ENCODE measurements at regions not wholly inside any gene's neighbourhood (a gene's known extent, or its start where the extent isn't known, plus 50 kb on each side); places are given as distances from the start of the nearest gene placed in this dataset.

GRCh38 chr2:192345287-192345686 is 150.6 kb upstream of the TMEFF2 start:
- Histone ChIP-seq H3F3A (ENCODE audit: low read depth) (no peaks in the 10 kb centered on the region), H3K9me3 (ENCODE audit: insufficient read depth, low read depth, low read length) (no peaks in the 10 kb centered on the region), H3K9ac (ENCODE audit: low read depth, low read length, poor library complexity, severe bottlenecking) (no peak overlapping the region), H4K20me1 (ENCODE audit: insufficient read depth, low read length, poor library complexity, severe bottlenecking) (no peaks in the 10 kb centered on the region), H3K4me2 (ENCODE audit: low read depth, low read length, poor library complexity, severe bottlenecking) (no peak overlapping the region), H3K9me2 (replicated peaks; ENCODE audit: low read depth, low read length) (no peaks in the 10 kb centered on the region), H3K4me3 (ENCODE audit: low read length, poor library complexity, severe bottlenecking) (no peak overlapping the region), H3K36me3 (ENCODE audit: insufficient read depth, low read length) (no peaks in the 10 kb centered on the region), H3K27me3 (ENCODE audit: insufficient read depth, low read length, poor library complexity, severe bottlenecking) (no peaks in the 10 kb centered on the region), H2AFZ (ENCODE audit: low read length) (no peak overlapping the region), H3K79me2 (ENCODE audit: insufficient read depth, low read length) (no peaks in the 10 kb centered on the region), H3K4me1 (ENCODE audit: insufficient read depth, low read length, poor library complexity, severe bottlenecking) (no peaks in the 10 kb centered on the region)
- TF ChIP-seq EZH2phosphoT487 (IDR thresholded peaks at IDR 0.05; ENCODE audit: borderline replicate concordance) (no peak), CTCF (conservative IDR thresholded peaks at IDR 0.05; ENCODE audit: low read length) (no peak)

GRCh38 chr2:192333642-192334041 is 138.9 kb upstream of the TMEFF2 start:
- no peak overlapping the region for H3K9ac ChIP-seq (ENCODE audit: low read depth, low read length, poor library complexity, severe bottlenecking)
- no peak overlapping the region for H3K4me3 ChIP-seq (ENCODE audit: low read length, poor library complexity, severe bottlenecking)
- no peaks in the 10 kb centered on the region for H3K9me2 ChIP-seq (replicated peaks; ENCODE audit: low read depth, low read length)
- H3K27me3 ChIP-seq (ENCODE audit: insufficient read depth, low read length, poor library complexity, severe bottlenecking): no peaks in the 10 kb centered on the region
- no peaks in the 10 kb centered on the region for H3K79me2 ChIP-seq (ENCODE audit: insufficient read depth, low read length)
- no peak overlapping the region for H3K4me2 ChIP-seq (ENCODE audit: low read depth, low read length, poor library complexity, severe bottlenecking)
- no peaks in the 10 kb centered on the region for H3F3A ChIP-seq (ENCODE audit: low read depth)
- H3K36me3 ChIP-seq (ENCODE audit: insufficient read depth, low read length): no peaks in the 10 kb centered on the region
- H4K20me1 ChIP-seq (ENCODE audit: insufficient read depth, low read length, poor library complexity, severe bottlenecking): no peaks in the 10 kb centered on the region
- TF ChIP-seq CTCF (conservative IDR thresholded peaks at IDR 0.05; ENCODE audit: low read length) (no peak), EZH2phosphoT487 (IDR thresholded peaks at IDR 0.05; ENCODE audit: borderline replicate concordance) (no peak)
- no peaks in the 10 kb centered on the region for H3K4me1 ChIP-seq (ENCODE audit: insufficient read depth, low read length, poor library complexity, severe bottlenecking)
- H3K9me3 ChIP-seq (ENCODE audit: insufficient read depth, low read depth, low read length): no peaks in the 10 kb centered on the region
- no peak overlapping the region for H2AFZ ChIP-seq (ENCODE audit: low read length)

- H3K79me2 ChIP-seq (ENCODE audit: insufficient read depth, low read length): no peaks in the 10 kb centered on the region
- no peak overlapping the region for H3K4me2 ChIP-seq (ENCODE audit: low read depth, low read length, poor library complexity, severe bottlenecking)
- H4K20me1 ChIP-seq (ENCODE audit: insufficient read depth, low read length, poor library complexity, severe bottlenecking): no peaks in the 10 kb centered on the region
- no peaks in the 10 kb centered on the region for H3K27me3 ChIP-seq (ENCODE audit: insufficient read depth, low read length, poor library complexity, severe bottlenecking)
- H3K9me2 ChIP-seq (replicated peaks; ENCODE audit: low read depth, low read length): no peaks in the 10 kb centered on the region
- H3K4me3 ChIP-seq (ENCODE audit: low read length, poor library complexity, severe bottlenecking): no peak overlapping the region
- H2AFZ ChIP-seq (ENCODE audit: low read length): no peak overlapping the region
- no peaks in the 10 kb centered on the region for H3K9me3 ChIP-seq (ENCODE audit: insufficient read depth, low read depth, low read length)
- H3K36me3 ChIP-seq (ENCODE audit: insufficient read depth, low read length): no peaks in the 10 kb centered on the region
- H3K4me1 ChIP-seq (ENCODE audit: insufficient read depth, low read length, poor library complexity, severe bottlenecking): no peaks in the 10 kb centered on the region
- TF ChIP-seq CTCF (conservative IDR thresholded peaks at IDR 0.05; ENCODE audit: low read length): no peak
- H3F3A ChIP-seq (ENCODE audit: low read depth): no peaks in the 10 kb centered on the region
- H3K9ac ChIP-seq (ENCODE audit: low read depth, low read length, poor library complexity, severe bottlenecking): no peak overlapping the region
Observed at GRCh38 chr2:192328297-192328696, 133.6 kb upstream of the TMEFF2 start.
